NT2/D1 (cell line): ENCODE measurements at regions not wholly inside any gene's neighbourhood (a gene's known extent, or its start where the extent isn't known, plus 50 kb on each side); places are given as distances from the start of the nearest gene placed in this dataset.

Experiments used
- DNase-seq: peaks from one replicate; pipeline ENCODE4 v3.0.0-alpha.2; 2011; ENCODE audit warnings: low read depth, low spot score
- H3K27me3 ChIP-seq: 2 replicates; pipeline ENCODE4 v1.6.0; 2011; ENCODE audit warnings: mild to moderate bottlenecking; ENCODE audit not compliant: insufficient read length, insufficient read depth
- H3K36me3 ChIP-seq: 2 replicates; pipeline ENCODE4 v1.6.1; 2011; ENCODE audit warnings: mild to moderate bottlenecking, low read length, mixed read lengths; ENCODE audit not compliant: insufficient read depth, insufficient read length
- H3K4me1 ChIP-seq: 2 replicates; pipeline ENCODE4 v1.5.1; 2011; ENCODE audit not compliant: insufficient read depth, insufficient read length
- H3K4me3 ChIP-seq: 2 replicates; pipeline ENCODE4 v1.5.1; 2011; ENCODE audit warnings: low read depth; ENCODE audit not compliant: insufficient read length
- H3K9ac ChIP-seq: 2 replicates; pipeline ENCODE4 v1.6.0; 2011; ENCODE audit warnings: low read depth; ENCODE audit not compliant: insufficient read length
- H3K9me3 ChIP-seq: 2 replicates; pipeline ENCODE4 v1.5.1; 2011; ENCODE audit warnings: mild to moderate bottlenecking, low read length; ENCODE audit not compliant: insufficient read depth
- SUZ12 ChIP-seq: IDR thresholded peaks from 2 replicates; pipeline ENCODE4 v1.6.1; 2011; ENCODE audit not compliant: insufficient read length, insufficient read depth; ENCODE audit errors: extremely low read depth
- YY1 ChIP-seq: IDR thresholded peaks from 2 replicates; pipeline ENCODE4 v1.6.1; 2011; ENCODE audit not compliant: insufficient read length, insufficient read depth
- ZNF274 ChIP-seq: IDR thresholded peaks from 2 replicates; pipeline ENCODE4 v1.6.1; 2011; ENCODE audit warnings: mild to moderate bottlenecking, low read depth, low read length

DNA sequence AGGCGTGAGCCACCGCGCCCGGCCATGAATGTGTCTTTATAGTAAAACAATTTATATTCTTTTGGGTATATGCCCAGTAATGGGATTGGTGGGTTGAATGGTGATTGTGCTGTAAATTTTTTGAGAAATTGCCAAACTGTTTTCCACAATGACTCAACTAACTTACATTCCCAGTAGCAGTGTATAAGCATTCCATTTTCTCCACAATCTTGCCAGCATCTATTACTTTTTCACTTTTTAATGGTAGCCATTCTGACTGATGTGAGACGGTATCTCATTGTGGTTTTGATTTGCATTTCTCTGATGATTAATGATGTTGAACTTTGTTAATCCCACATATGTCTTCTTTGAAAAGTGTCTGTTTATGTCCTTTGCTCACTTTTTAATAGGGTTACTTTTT is 1187.9 kb downstream of the XPNPEP1 start:
- no peak overlapping the region for H3K4me3 ChIP-seq
- no peaks in the 10 kb centered on the region for H3K36me3 ChIP-seq
- DNase-seq = no peak
- no peaks in the 10 kb centered on the region for H3K9me3 ChIP-seq
- no peak overlapping the region for H3K9ac ChIP-seq
- H3K27me3 ChIP-seq = no peaks in the 10 kb centered on the region
- no peaks in the 10 kb centered on the region for H3K4me1 ChIP-seq
- no peak for TF ChIP-seq ZNF274
- no peak for TF ChIP-seq YY1
- no peak for TF ChIP-seq SUZ12

DNA sequence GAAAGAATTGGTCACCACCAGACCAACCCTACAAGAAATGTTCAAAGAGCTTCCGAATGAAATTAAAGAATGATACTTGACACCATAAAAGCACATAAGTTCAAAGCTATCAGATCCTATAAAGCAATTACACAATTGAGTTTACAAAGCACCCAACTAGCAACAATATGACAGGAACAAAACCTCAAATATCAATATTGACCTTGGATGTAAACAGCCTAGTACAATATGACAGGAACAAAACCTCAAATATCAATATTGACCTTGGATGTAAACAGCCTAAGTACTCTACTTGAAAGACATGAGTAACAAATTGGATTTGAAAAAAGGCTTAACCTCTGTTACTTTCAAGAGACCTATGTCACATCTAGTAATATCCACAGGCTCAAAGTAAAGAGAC is 1201.4 kb downstream of the XPNPEP1 start:
- H3K9me3 ChIP-seq = no peaks in the 10 kb centered on the region
- TF ChIP-seq YY1 (no peak), SUZ12 (no peak), ZNF274 (no peak)

DNA sequence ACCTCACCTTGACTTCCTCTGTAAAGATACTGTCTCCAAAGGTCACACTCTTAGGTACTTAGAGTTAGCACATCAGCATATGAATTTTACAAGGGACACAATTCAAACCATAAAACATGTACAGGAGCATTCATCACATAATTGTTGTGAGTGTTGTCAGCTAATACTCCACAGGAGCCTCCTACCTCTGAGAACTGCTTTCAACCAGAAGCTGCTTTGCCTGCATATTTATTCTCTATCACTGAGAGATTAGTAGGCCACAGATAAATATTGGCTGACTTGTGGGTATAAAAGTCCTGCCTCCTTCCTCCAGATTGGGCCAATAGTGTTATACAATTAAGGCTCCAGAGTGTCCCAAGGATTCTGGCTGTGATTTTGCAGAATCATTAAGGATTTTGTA is 1207.0 kb downstream of the XPNPEP1 start:
- H3K27me3 ChIP-seq = no peaks in the 10 kb centered on the region
- peaks cover 11% of the 10 kb centered on the region; the same call in 1 of the 2 replicates for H3K9me3 ChIP-seq
- TF ChIP-seq YY1 (no peak), ZNF274 (no peak), SUZ12 (no peak)

More for the DNA sequence above, 1201.4 kb downstream of the XPNPEP1 start:
- no peak for DNase-seq
- Histone ChIP-seq H3K4me1 (no peaks in the 10 kb centered on the region), H3K4me3 (no peak overlapping the region), H3K9ac (no peak overlapping the region), H3K36me3 (no peaks in the 10 kb centered on the region), H3K27me3 (no peaks in the 10 kb centered on the region)

DNA sequence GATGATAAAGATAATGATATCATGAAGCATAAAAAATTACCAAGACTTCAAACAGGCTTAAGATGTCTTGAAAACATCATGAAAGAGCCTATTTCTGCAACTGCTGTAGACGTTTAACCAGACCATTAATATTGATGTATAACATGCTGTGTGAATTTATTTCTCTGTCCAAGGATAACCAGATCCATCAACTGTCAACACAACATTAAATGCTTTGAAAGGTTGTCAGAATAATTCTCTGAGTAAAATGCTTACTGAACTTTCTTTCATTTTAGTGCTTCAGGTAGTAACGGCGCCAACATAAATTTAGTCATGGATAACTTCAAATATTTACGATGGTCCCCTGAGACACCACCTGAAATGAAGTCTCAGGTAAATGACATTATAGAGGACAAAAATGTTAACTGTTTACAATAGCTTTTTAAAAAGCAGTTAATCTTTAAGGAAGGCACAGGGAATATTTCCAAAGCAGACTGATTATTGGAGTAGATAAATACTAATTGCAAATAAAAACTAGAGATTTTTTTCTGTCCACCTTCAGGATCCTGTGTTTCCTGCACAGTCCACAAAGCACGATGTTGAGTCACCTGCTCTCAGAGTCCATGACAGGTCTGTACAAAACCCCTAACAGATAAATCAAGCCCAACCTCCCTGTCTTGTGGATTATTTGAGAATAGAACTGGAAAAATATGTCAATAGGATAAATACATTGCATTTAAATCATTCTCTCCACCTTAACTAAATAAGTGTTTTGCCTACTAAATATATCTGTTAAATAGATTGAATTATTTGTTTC is 1213.2 kb downstream of the XPNPEP1 start:
- Histone ChIP-seq H3K27me3 (no peaks in the 10 kb centered on the region), H3K4me3 (no peak overlapping the region), H3K4me1 (no peaks in the 10 kb centered on the region), H3K36me3 (no peaks in the 10 kb centered on the region), H3K9ac (no peak overlapping the region), H3K9me3 (peaks cover 11% of the 10 kb centered on the region; the same call in 1 of the 2 replicates)
- DNase-seq = no peak
- TF ChIP-seq YY1 = no peak
- no peak for TF ChIP-seq SUZ12
- no peak for TF ChIP-seq ZNF274

More for the DNA sequence above, 1207.0 kb downstream of the XPNPEP1 start:
- no peak for DNase-seq
- H3K9ac ChIP-seq = no peak overlapping the region
- no peak overlapping the region for H3K4me3 ChIP-seq
- H3K4me1 ChIP-seq = no peaks in the 10 kb centered on the region
- H3K36me3 ChIP-seq = no peaks in the 10 kb centered on the region

DNA sequence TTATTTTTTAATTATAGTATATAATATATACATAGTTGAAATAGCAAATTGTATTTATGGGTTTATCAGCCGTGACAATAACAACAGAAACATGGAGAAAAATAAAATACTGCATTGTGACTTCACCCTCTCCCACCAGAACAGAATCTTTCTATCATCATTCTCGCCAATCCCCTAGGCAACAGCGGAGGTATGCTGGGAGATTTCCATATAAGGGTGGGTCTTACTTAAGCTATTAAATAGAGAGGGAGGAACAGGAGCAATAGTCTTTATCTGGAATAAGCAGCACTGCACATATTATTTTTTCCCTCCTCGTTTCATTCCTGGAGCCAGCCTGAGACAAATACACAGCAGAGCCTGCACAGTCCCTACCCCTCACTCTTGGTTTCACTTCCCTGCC is 1214.9 kb downstream of the XPNPEP1 start:
- no peak overlapping the region for H3K4me3 ChIP-seq
- no peaks in the 10 kb centered on the region for H3K27me3 ChIP-seq
- H3K36me3 ChIP-seq = no peaks in the 10 kb centered on the region
- no peak for DNase-seq
- peaks cover 6% of the 10 kb centered on the region; the same call in 1 of the 2 replicates for H3K9me3 ChIP-seq
- no peaks in the 10 kb centered on the region for H3K4me1 ChIP-seq
- TF ChIP-seq SUZ12 (no peak), YY1 (no peak), ZNF274 (no peak)
- no peak overlapping the region for H3K9ac ChIP-seq

DNA sequence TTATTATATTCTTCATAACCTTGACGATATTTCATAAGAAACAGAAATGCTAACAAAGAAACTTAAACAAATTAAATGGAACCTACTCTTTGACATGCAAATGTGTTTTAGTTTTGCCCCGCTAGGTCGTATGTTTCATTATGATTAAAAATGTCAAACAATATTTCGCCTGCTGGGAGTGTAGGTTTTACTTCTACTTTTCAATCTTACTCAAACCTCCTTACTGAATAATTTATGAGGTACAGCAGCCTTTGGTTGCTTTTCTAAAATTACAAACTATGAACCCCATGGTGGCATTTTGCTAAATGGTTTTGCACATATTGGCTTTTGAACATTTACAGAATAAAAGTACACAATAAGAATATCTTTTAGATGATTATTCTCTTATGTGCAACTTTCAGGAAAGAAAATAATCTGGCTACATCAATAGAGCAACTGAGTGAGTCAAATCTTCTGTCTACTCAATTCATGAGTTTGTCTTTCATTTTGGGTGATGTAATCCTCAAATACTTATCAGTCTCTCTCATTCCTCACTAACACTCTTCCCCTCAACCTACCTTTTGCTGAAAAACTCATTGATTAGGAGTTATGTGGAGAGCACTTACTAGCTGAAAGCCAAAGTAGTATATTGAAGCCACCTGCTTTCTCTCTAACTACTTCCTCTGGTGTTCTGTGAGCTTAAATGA is 1226.4 kb downstream of the XPNPEP1 start:
- Histone ChIP-seq H3K4me3 (no peak overlapping the region), H3K9me3 (no peaks in the 10 kb centered on the region), H3K9ac (no peak overlapping the region), H3K36me3 (no peaks in the 10 kb centered on the region), H3K4me1 (no peaks in the 10 kb centered on the region), H3K27me3 (no peaks in the 10 kb centered on the region)
- DNase-seq = no peak
- TF ChIP-seq ZNF274 (no peak), SUZ12 (no peak), YY1 (no peak)

DNA sequence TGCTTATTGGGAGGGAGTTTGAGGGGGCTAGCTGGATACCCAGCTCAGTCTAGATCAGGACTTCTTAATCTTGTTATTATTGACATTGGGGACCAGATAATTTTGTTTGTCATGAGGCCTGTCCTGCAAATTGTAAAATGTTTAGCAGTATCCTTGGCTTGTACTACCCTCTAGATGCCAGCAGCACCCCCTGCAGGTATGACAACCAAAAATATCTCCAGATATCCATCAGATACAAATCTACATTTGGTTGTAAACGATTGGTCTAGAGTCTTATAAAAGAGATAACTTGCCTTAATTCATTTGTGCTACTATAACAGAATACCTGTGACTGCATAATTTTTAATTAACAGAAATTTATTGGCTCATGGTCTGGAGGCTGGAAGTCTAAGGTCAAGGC is 1232.2 kb downstream of the XPNPEP1 start:
- H3K4me3 ChIP-seq = no peak overlapping the region
- no peak for DNase-seq
- no peaks in the 10 kb centered on the region for H3K9me3 ChIP-seq
- TF ChIP-seq ZNF274 (no peak), YY1 (no peak), SUZ12 (no peak)
- no peak overlapping the region for H3K9ac ChIP-seq
- H3K4me1 ChIP-seq = no peaks in the 10 kb centered on the region
- H3K36me3 ChIP-seq = no peaks in the 10 kb centered on the region
- H3K27me3 ChIP-seq = no peaks in the 10 kb centered on the region
